Aorta (tissue), 5 donors: ENCODE measurements at regions not wholly inside any gene's neighbourhood (a gene's known extent, or its start where the extent isn't known, plus 50 kb on each side); places are given as distances from the start of the nearest gene placed in this dataset.

Source experiments
- ATAC-seq: fragments of 200-7000 bp; cut with Tn5 transposase; one replicate; pipeline ENCODE4 v1.9.1; 2022; ENCODE audit warnings: moderate library complexity; ENCODE audit not compliant: low FRiP score
- DNase-seq, 2 donors: peaks; one replicate each; pipeline ENCODE4 v3.0.0-alpha.2; 2020
- H3K27ac ChIP-seq, 2 donors: one replicate each; pipeline ENCODE4 v1.5.1; 2013; ENCODE audit warnings: low read length in 2 of 2, mild to moderate bottlenecking in 2 of 2, moderate library complexity in 2 of 2, control low read depth in 1 of 2, inconsistent platforms in 1 of 2, low read depth in 1 of 2
- H3K27me3 ChIP-seq, 2 donors: one replicate each; pipeline ENCODE4 v1.6.1; 2013; ENCODE audit warnings: control low read depth in 1 of 2, low read length in 1 of 2, mild to moderate bottlenecking in 1 of 2, moderate library complexity in 1 of 2; ENCODE audit not compliant: insufficient read depth in 2 of 2, control insufficient read depth in 1 of 2
- H3K36me3 ChIP-seq, 2 donors: one replicate each; pipeline ENCODE4 v1.6.1; 2013; ENCODE audit warnings: control low read depth in 1 of 2, low read length in 1 of 2, mild to moderate bottlenecking in 1 of 2; ENCODE audit not compliant: insufficient read depth in 2 of 2, control insufficient read depth in 1 of 2
- H3K4me1 ChIP-seq, 2 donors: one replicate each; pipeline ENCODE4 v1.6.1; 2013; ENCODE audit warnings: low read length in 2 of 2, control low read depth in 1 of 2, mild to moderate bottlenecking in 1 of 2, moderate library complexity in 1 of 2; ENCODE audit not compliant: insufficient read depth in 2 of 2, control insufficient read depth in 1 of 2
- H3K4me3 ChIP-seq, 2 donors: one replicate each; pipeline ENCODE4 v1.5.1; 2013; ENCODE audit warnings: low read length in 2 of 2, control low read depth in 1 of 2, mild to moderate bottlenecking in 1 of 2
- H3K9me3 ChIP-seq: one replicate; pipeline ENCODE4 v1.6.1; 2013; ENCODE audit warnings: mild to moderate bottlenecking, low read length; ENCODE audit not compliant: control insufficient read depth
- WGBS, 2 donors: extraction: QIAGEN DNeasy Blood & Tissue Kit; methylation state at CpG; one replicate each; pipeline ENCODE4 v1.1.7; 2013; 5-methylcytosine and 5-hydroxymethylcytosine counted together
- intact Hi-C, 2 donors: fragments of 100-400 bp; cut with DNase I; formaldehyde crosslinking; loops; one replicate each; pipeline versions ENCODE4 v1.14.2 to v1.15.0; 2022
- donor health status: healthy with polysubstance abuse.
- donor health status: Bipolar disorder and iron deficiency.
- donor health status: DM: no; HTN: no; CAD: no.
- donor health status: DM: no; HTN: no; CAD: no.
- donor health status: DM: yes; HTN: yes; CAD: no.

GRCh38 chr1:5220821-5221220, 566.4 kb downstream of the AJAP1 start:
- Histone ChIP-seq H3K27ac (no peak overlapping the region), H3K4me3 (no peak overlapping the region), H3K4me1 (no peaks in the 10 kb centered on the region), H3K27me3 (peaks cover 0 to 1% of the 10 kb centered on the region in 2 donors), H3K9me3 (no peaks in the 10 kb centered on the region), H3K36me3 (no peaks in the 10 kb centered on the region)
- intact Hi-C loops, result no loop called here
- DNase-seq, result no peak
- ATAC-seq, result no peak
- 35 to 46% methylated on average over 7 of the region's 7 CpGs for WGBS, 2 donors

DNA sequence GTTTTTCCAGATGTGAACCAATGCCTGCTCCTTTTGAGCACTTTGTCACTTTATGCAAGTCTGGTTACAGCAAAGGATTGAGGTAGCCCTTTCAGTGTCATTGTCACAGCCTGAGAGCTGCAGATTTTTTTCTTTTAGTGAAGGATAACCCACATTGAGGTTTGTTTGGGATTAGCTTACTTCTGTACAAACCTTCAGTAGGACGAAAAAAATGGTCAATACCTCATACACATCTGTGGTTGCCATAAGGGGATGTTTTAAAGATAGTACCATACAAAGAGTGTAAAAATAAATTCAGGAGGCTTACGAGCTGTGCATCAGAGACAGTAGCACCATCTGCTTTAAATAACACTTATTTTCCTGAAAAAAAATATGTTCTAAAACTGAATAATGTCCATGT, 566.0 kb downstream of the AJAP1 start:
- WGBS, 2 donors, result 41 to 49% methylated on average over 2 of the region's 2 CpGs
- H3K27me3 ChIP-seq, result peaks cover 0 to 1% of the 10 kb centered on the region in 2 donors
- no peaks in the 10 kb centered on the region for H3K4me1 ChIP-seq
- no peaks in the 10 kb centered on the region for H3K9me3 ChIP-seq
- DNase-seq, result no peak
- intact Hi-C loops, result no loop called here
- no peaks in the 10 kb centered on the region for H3K36me3 ChIP-seq
- no peak for ATAC-seq
- no peak overlapping the region for H3K4me3 ChIP-seq
- no peak overlapping the region for H3K27ac ChIP-seq

DNA sequence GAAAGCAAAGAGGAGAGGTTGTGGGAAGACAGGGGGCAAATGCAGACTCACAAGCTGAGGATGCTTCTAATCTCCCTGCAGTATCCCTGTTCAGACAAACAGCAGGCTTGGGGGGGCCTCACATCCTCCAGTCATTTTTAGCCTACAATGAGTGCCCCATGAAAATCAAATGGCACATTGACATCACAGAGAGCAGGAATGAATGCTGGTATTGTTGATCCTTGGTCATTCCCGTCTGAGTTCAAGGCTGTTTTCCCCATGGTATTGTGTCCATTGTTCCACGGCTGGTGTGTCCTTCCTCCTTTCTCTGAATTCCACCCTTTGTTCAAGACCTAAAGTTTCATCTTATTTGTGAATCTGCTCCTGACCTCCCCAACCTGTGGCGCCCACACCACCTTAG, 545.6 kb downstream of the AJAP1 start:
- Histone ChIP-seq H3K9me3 (peaks cover 2% of the 10 kb centered on the region), H3K36me3 (no peaks in the 10 kb centered on the region), H3K27ac (no peak overlapping the region), H3K27me3 (no peaks in the 10 kb centered on the region), H3K4me1 (no peaks in the 10 kb centered on the region), H3K4me3 (no peak overlapping the region)
- intact Hi-C loops, result no loop called here
- 74 to 77% methylated on average over 3 of the region's 3 CpGs for WGBS, 2 donors
- DNase-seq (no peak), ATAC-seq (no peak)

- no peaks in the 10 kb centered on the region for H3K36me3 ChIP-seq
- DNase-seq, result no peak
- ATAC-seq, result no peak
- no peak overlapping the region for H3K4me3 ChIP-seq
- no peaks in the 10 kb centered on the region for H3K4me1 ChIP-seq
- peaks cover 2% of the 10 kb centered on the region for H3K9me3 ChIP-seq
- no peak overlapping the region for H3K27ac ChIP-seq
- H3K27me3 ChIP-seq, result no peaks in the 10 kb centered on the region
- intact Hi-C loops, result no loop called here
- 54 to 60% methylated on average over 5 of the region's 5 CpGs for WGBS, 2 donors
Observed at GRCh38 chr1:5198328-5198727, 543.9 kb downstream of the AJAP1 start.

DNA sequence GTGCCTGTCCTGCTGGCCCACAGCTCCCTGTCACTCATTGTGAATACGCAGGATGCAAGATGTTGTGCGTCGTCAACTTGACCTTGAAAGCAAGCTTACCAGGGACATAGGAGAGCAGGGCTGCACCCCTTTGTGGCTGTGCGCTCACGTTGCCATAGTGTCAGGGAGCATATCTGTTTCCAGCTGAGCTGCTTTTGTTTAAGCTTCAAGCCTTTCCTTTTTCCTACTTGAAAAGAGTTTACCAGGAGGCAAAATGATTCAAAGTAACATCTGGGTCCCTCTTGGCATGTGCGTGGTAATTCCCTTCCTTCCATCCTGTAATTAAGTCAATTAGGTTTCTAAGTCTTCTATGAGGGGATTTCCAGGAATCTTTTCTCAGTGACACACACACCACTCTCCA, 537.1 kb downstream of the AJAP1 start:
- ATAC-seq, result no peak
- no peaks in the 10 kb centered on the region for H3K36me3 ChIP-seq
- intact Hi-C loops, result no loop called here
- no peak for DNase-seq
- H3K4me1 ChIP-seq, result no peaks in the 10 kb centered on the region
- no peak overlapping the region for H3K4me3 ChIP-seq
- H3K27me3 ChIP-seq, result peaks cover 0 to 3% of the 10 kb centered on the region in 2 donors
- no peaks in the 10 kb centered on the region for H3K9me3 ChIP-seq
- WGBS, 2 donors, result 70 to 72% methylated on average over 6 of the region's 6 CpGs
- no peak overlapping the region for H3K27ac ChIP-seq

DNA sequence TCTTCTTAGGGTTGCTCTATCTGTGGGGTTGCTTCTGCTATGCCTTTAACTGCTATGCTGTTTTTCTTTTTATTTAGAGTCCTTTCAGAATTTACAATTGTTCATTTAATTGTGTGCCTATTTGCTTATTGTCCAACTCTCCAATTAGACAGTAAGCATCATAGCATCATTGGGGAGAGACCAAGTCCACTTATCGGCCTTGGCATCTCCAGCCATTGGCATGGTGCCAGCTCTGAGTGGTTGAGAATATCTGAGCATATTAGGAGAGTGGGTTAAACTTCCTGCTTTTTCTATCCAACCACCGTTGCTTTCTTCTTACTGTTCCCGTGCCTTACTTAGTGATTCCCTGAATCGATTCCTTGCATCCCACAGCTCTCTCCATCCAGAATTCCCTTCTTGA, 535.0 kb downstream of the AJAP1 start:
- 73 to 82% methylated on average over 4 of the region's 4 CpGs for WGBS, 2 donors
- no peak for ATAC-seq
- Histone ChIP-seq H3K9me3 (no peaks in the 10 kb centered on the region), H3K4me3 (no peak overlapping the region), H3K27ac (no peak overlapping the region), H3K4me1 (no peaks in the 10 kb centered on the region), H3K36me3 (no peaks in the 10 kb centered on the region), H3K27me3 (peaks cover 0 to 3% of the 10 kb centered on the region in 2 donors)
- intact Hi-C loops, result no loop called here
- no peak for DNase-seq

- Histone ChIP-seq H3K36me3 (no peaks in the 10 kb centered on the region), H3K9me3 (peaks cover 2% of the 10 kb centered on the region), H3K27me3 (no peaks in the 10 kb centered on the region), H3K27ac (no peak overlapping the region), H3K4me1 (no peaks in the 10 kb centered on the region), H3K4me3 (no peak overlapping the region)
- intact Hi-C loops, result no loop called here
- ATAC-seq (no peak), DNase-seq (no peak)
- 82 to 83% methylated on average over 8 of the region's 8 CpGs for WGBS, 2 donors
Observed at GRCh38 chr1:5165762-5166161, 511.4 kb downstream of the AJAP1 start.

GRCh38 chr1:5164158-5164557, 509.7 kb downstream of the AJAP1 start:
- Histone ChIP-seq H3K4me3 (no peak overlapping the region), H3K27ac (no peak overlapping the region), H3K36me3 (no peaks in the 10 kb centered on the region), H3K9me3 (no peaks in the 10 kb centered on the region), H3K27me3 (no peaks in the 10 kb centered on the region), H3K4me1 (no peaks in the 10 kb centered on the region)
- DNase-seq (no peak), ATAC-seq (no peak)
- intact Hi-C loops, result no loop called here
- 58 to 63% methylated on average over 5 of the region's 5 CpGs for WGBS, 2 donors

DNA sequence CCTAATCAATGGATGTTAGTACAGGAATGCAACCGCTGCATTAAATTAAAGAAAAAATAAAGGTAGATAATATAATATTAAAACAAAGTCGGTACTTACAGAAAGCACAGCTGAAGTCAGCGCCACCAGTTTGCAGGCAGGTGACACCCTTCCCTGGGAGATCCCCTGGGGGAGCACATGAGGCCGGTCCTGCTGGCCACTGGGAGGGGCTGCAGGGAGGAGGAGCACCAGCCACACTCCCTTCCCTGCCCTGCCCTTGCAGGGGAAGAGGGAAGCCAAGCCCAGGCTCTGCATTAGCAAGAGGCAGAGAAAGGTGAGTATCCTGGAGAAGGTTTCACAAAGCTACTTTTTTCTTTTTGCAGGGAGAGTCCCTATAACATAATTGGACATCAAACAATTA, 507.0 kb downstream of the AJAP1 start:
- H3K4me3 ChIP-seq, result no peak overlapping the region
- no peaks in the 10 kb centered on the region for H3K4me1 ChIP-seq
- peaks cover 5% of the 10 kb centered on the region for H3K9me3 ChIP-seq
- intact Hi-C loops, result no loop called here
- WGBS, 2 donors, result 49 to 55% methylated on average over 4 of the region's 4 CpGs
- H3K27ac ChIP-seq, result no peak overlapping the region
- no peaks in the 10 kb centered on the region for H3K27me3 ChIP-seq
- no peak for ATAC-seq
- H3K36me3 ChIP-seq, result no peaks in the 10 kb centered on the region
- no peak for DNase-seq
